ENCODE measurements at regions not wholly inside any gene's neighbourhood (a gene's known extent, or its start where the extent isn't known, plus 50 kb on each side); places are given as distances from the start of the nearest gene placed in this dataset.
A peak's percentile ranks its signal among the peaks of the same experiment; 100 is the strongest.

GRCh38 chrX:144494074-144494473, 610.2 kb downstream of the UBE2NL start:
- no peak for DNase-seq (ENCODE audit: low read depth)
- no peak for TF ChIP-seq CTCF (IDR thresholded peaks at IDR 0.05; ENCODE audit: control insufficient read depth, insufficient read depth, low read depth, low read length, missing control alignments)

DNA sequence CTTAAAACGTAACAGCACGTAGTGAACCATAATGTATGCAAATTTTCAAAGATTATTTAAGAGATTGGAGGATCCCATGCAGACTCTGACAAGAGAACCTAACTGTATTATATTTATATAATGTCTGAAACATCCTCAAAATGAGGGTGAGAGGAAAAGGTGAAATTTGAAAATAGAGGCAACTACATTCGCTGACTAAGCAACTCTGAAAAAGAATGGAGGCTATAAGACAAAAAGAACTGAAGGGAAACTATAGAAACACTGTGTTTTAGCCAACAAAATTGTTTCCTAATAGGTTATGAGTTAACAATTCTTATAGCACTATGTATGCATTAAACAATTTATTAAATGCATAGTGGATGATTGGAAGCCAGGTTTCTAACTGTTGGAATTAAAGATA, 648.0 kb downstream of the UBE2NL start:
- no peak for TF ChIP-seq CTCF (IDR thresholded peaks at IDR 0.05; ENCODE audit: control insufficient read depth, insufficient read depth, low read depth, low read length, missing control alignments)
- no peak overlapping the region for H3K4me3 ChIP-seq (ENCODE audit: control insufficient read depth, low read depth, low read length)
- DNase-seq (ENCODE audit: low read depth): no peak

More at GRCh38 chrX:144494074-144494473, 610.2 kb downstream of the UBE2NL start:
- H3K4me3 ChIP-seq (ENCODE audit: control insufficient read depth, low read depth, low read length): no peak overlapping the region

GRCh38 chrX:144566592-144566991, 680.7 kb upstream of the SPANXN1 start:
- no peak for TF ChIP-seq CTCF (IDR thresholded peaks at IDR 0.05; ENCODE audit: control insufficient read depth, insufficient read depth, low read depth, low read length, missing control alignments)
- DNase-seq (ENCODE audit: low read depth): no peak
- H3K4me3 ChIP-seq (ENCODE audit: control insufficient read depth, low read depth, low read length): no peak overlapping the region

DNA sequence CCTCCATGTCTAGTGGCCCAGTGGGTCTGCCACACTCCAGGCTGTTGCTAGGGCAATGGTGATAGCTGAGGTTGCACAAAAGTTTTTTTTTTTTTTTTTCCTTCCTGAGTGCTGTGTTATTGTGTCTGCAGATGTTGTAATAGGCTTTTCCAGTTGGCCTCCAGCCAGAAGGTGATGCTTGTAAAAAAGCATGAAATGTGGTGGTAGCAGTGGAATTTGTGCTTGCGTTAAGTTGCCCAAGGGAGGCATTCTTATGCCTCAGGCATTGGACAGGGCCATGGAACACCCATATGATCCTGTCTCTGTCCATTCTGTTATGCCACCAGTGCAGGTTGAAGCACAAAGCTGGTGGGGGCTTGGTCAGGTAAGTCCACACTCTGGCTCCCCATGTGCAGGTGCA, 660.5 kb upstream of the SPANXN1 start:
- DNase-seq (ENCODE audit: low read depth): peak; percentile 27
- TF ChIP-seq CTCF (IDR thresholded peaks at IDR 0.05; ENCODE audit: control insufficient read depth, insufficient read depth, low read depth, low read length, missing control alignments): no peak
- no peak overlapping the region for H3K4me3 ChIP-seq (ENCODE audit: control insufficient read depth, low read depth, low read length)

- no peak for TF ChIP-seq CTCF (IDR thresholded peaks at IDR 0.05; ENCODE audit: control insufficient read depth, insufficient read depth, low read depth, low read length, missing control alignments)
- H3K4me3 ChIP-seq (ENCODE audit: control insufficient read depth, low read depth, low read length): no peak overlapping the region
- DNase-seq (ENCODE audit: low read depth): no peak
Measured at GRCh38 chrX:144592036-144592435, 655.3 kb upstream of the SPANXN1 start.

GRCh38 chrX:144601010-144601409, 646.3 kb upstream of the SPANXN1 start:
- no peak overlapping the region for H3K4me3 ChIP-seq (ENCODE audit: control insufficient read depth, low read depth, low read length)
- TF ChIP-seq CTCF (IDR thresholded peaks at IDR 0.05; ENCODE audit: control insufficient read depth, insufficient read depth, low read depth, low read length, missing control alignments): no peak
- DNase-seq (ENCODE audit: low read depth): no peak

GRCh38 chrX:144612076-144612475, 635.2 kb upstream of the SPANXN1 start:
- H3K4me3 ChIP-seq (ENCODE audit: control insufficient read depth, low read depth, low read length): no peak overlapping the region
- TF ChIP-seq CTCF (IDR thresholded peaks at IDR 0.05; ENCODE audit: control insufficient read depth, insufficient read depth, low read depth, low read length, missing control alignments): no peak
- no peak for DNase-seq (ENCODE audit: low read depth)

All from AG09309 (cell line).